GM12873 (cell line): ENCODE measurements at regions not wholly inside any gene's neighbourhood (a gene's known extent, or its start where the extent isn't known, plus 50 kb on each side); places are given as distances from the start of the nearest gene placed in this dataset.

Experiments used
- CTCF ChIP-seq: IDR thresholded peaks from 2 replicates; pipeline ENCODE4 v1.5.1; 2012; ENCODE audit warnings: low read depth, mild to moderate bottlenecking, moderate library complexity, low read length, control low read depth; ENCODE audit not compliant: insufficient read depth; ENCODE audit errors: missing control alignments

DNA sequence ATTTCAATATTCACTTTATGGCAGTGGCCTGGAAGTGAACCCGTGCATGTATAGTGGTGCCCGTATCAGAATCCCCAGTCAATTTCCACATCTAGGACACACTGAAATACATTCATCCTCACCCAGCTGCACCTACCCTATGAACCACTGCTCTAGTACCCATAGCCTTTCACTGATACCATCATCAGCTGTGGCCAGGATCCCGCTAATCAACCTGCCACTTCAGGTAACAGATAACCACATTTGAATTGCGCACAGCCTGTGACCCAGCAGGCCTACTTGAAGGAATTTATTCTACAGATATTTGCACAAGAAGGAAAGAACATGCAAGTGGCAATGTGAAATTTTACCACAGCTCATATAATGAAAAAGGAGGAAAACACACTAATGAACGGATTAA lies 161.0 kb upstream of the CCDC54 start:
- TF ChIP-seq CTCF: no peak

GRCh38 chr3:107216711-107217110 lies 160.5 kb upstream of the CCDC54 start:
- no peak for TF ChIP-seq CTCF

- TF ChIP-seq CTCF: no peak
Observed at GRCh38 chr3:107217172-107217571, 160.1 kb upstream of the CCDC54 start.

- TF ChIP-seq CTCF: no peak
Observed at GRCh38 chr3:107218864-107219269, 158.4 kb upstream of the CCDC54 start.

GRCh38 chr3:107220538-107220937 lies 156.7 kb upstream of the CCDC54 start:
- TF ChIP-seq CTCF: no peak

DNA sequence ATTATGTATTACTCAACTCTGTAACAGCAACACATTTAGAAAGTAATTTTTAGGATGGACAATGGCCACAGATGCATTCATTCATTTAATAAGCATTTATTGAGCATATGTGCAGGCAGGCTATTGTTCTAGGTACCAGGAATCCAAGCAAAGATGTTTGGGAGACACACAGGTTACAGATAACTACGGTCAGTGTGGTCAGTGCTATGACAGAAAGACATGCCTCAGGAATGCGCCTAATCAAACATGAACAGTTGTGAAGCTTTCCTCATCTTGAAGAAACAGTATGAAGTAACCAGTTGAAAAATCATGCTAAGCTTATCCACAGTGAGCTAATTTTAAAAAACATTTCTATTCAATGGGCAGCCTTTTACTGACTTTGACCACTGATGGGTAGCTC lies 155.4 kb upstream of the CCDC54 start:
- TF ChIP-seq CTCF: no peak

GRCh38 chr3:107222907-107223306 lies 154.3 kb upstream of the CCDC54 start:
- no peak for TF ChIP-seq CTCF
